SK-N-MC (cell line): ENCODE measurements at regions not wholly inside any gene's neighbourhood (a gene's known extent, or its start where the extent isn't known, plus 50 kb on each side); places are given as distances from the start of the nearest gene placed in this dataset.

ENCODE experiments used
- EZH2 ChIP-seq: fragments of 200-600 bp; sonication (generic); IDR thresholded peaks from one replicate; pipeline ENCODE4 v1.6.1; 2017; ENCODE audit warnings: antibody characterized with exemption
- POLR2AphosphoS5 ChIP-seq: IDR thresholded peaks from 2 replicates; pipeline ENCODE4 v1.6.1; 2012; ENCODE audit warnings: mild to moderate bottlenecking, low read depth, low read length, borderline replicate concordance

GRCh38 chr15:59801649-59802048 is 112.5 kb upstream of the BNIP2 start:
- no peak for TF ChIP-seq EZH2
- TF ChIP-seq POLR2AphosphoS5, result no peak
